SK-N-SH (cell line): ENCODE measurements at regions not wholly inside any gene's neighbourhood (a gene's known extent, or its start where the extent isn't known, plus 50 kb on each side); places are given as distances from the start of the nearest gene placed in this dataset.

ENCODE experiments used
- CTCF ChIA-PET: fragments of 300-600, 350-600 bp; formaldehyde crosslinking; extraction: SDS; loops from one replicate; lab custom pipeline; 2021; lab: Yijun Ruan, JAX
- POLR2A ChIA-PET: fragments of 350-600 bp; sonication (Branson Sonifier 250); formaldehyde crosslinking; extraction: SDS; loops from one replicate; lab custom pipeline; 2020; ENCODE audit warnings: antibody characterized with exemption, inconsistent platforms; lab: Yijun Ruan, JAX
- DNase-seq: peaks from one replicate; pipeline ENCODE4 v3.0.0; 2012
- H2AFZ ChIP-seq: fragments of 200-600 bp; sonication (generic); 2 replicates; pipeline ENCODE4 v1.8.1; 2016; ENCODE audit warnings: antibody characterized with exemption, mild to moderate bottlenecking, low read depth
- H3F3A ChIP-seq: fragments of 200-600 bp; sonication (generic); replicated peaks from 2 replicates; pipeline ENCODE3; 2016; ENCODE audit warnings: antibody characterized with exemption, mild to moderate bottlenecking; ENCODE audit not compliant: insufficient read depth
- H3K27ac ChIP-seq, 2 experiments: fragments of 200-500 bp in 1 of 2; fragments of 200-600 bp in 1 of 2; sonication (Bioruptor generic) in 1 of 2; sonication (generic), shearing (Covaris generic) in 1 of 2; 2 replicates each; pipeline versions ENCODE4 v1.5.1 to v1.6.1; 2014 to 2016; ENCODE audit warnings: low read depth in 2 of 2, inconsistent platforms in 1 of 2, low read length in 1 of 2, mild to moderate bottlenecking in 1 of 2, mixed read lengths in 1 of 2
- H3K27me3 ChIP-seq: fragments of 200-600 bp; sonication (generic), shearing (Covaris generic); 2 replicates; pipeline ENCODE4 v1.6.1; 2016; ENCODE audit warnings: mixed run types; ENCODE audit not compliant: insufficient read depth
- H3K36me3 ChIP-seq, 2 experiments: fragments of 200-500 bp in 1 of 2; fragments of 200-600 bp in 1 of 2; sonication (Bioruptor generic) in 1 of 2; sonication (generic) in 1 of 2; replicated peaks in 1 of 2; 2 replicates each; pipeline versions ENCODE3 to v1.5.1; 2014 to 2016; ENCODE audit warnings: low read length in 1 of 2, mild to moderate bottlenecking in 1 of 2; ENCODE audit not compliant: insufficient read depth in 2 of 2, control insufficient read depth in 1 of 2
- H3K4me1 ChIP-seq, 2 experiments: fragments of 200-500 bp in 1 of 2; fragments of 200-600 bp in 1 of 2; sonication (Bioruptor generic) in 1 of 2; sonication (generic), shearing (Covaris generic) in 1 of 2; 2 replicates each; pipeline versions ENCODE4 v1.5.1 to v1.6.1; 2014 to 2016; ENCODE audit warnings: low read depth in 1 of 2, low read length in 1 of 2, mixed run types in 1 of 2; ENCODE audit not compliant: insufficient read depth in 2 of 2, control insufficient read depth in 1 of 2
- H3K4me2 ChIP-seq: fragments of 200-600 bp; sonication (generic), shearing (Covaris generic); 2 replicates; pipeline ENCODE4 v1.6.1; 2017; ENCODE audit warnings: mixed run types
- H3K4me3 ChIP-seq, 2 experiments: fragments of 200-500 bp in 1 of 2; fragments of 200-600 bp in 1 of 2; sonication (Bioruptor generic) in 1 of 2; sonication (generic), shearing (Covaris generic) in 1 of 2; 2 replicates each; pipeline versions ENCODE4 v1.5.1 to v1.8.1; 2014 to 2016; ENCODE audit warnings: low read depth in 2 of 2, inconsistent platforms in 1 of 2, low read length in 1 of 2, mild to moderate bottlenecking in 1 of 2, mixed read lengths in 1 of 2, moderate library complexity in 1 of 2
- H3K79me2 ChIP-seq: fragments of 200-600 bp; sonication (generic); 2 replicates; pipeline ENCODE4 v1.8.1; 2017; ENCODE audit warnings: mild to moderate bottlenecking; ENCODE audit not compliant: insufficient read depth
- H3K9ac ChIP-seq: fragments of 200-600 bp; sonication (generic); 2 replicates; pipeline ENCODE4 v1.6.1; 2017; ENCODE audit warnings: mixed run types
- H3K9me2 ChIP-seq: fragments of 200-600 bp; sonication (generic); 2 replicates; pipeline ENCODE4 v1.6.1; 2017; ENCODE audit warnings: mixed run types
- H3K9me3 ChIP-seq: fragments of 200-600 bp; sonication (generic); 2 replicates; pipeline ENCODE4 v1.6.1; 2017; ENCODE audit warnings: mixed run types, mild to moderate bottlenecking, moderate library complexity
- H4K20me1 ChIP-seq: fragments of 200-600 bp; sonication (generic); 2 replicates; pipeline ENCODE4 v1.6.1; 2017; ENCODE audit warnings: mild to moderate bottlenecking, mixed run types; ENCODE audit not compliant: insufficient read depth
- ELF1 ChIP-seq: IDR thresholded peaks from 2 replicates; pipeline ENCODE4 v1.4.0; 2012
- EP300 ChIP-seq, 2 experiments: IDR thresholded peaks; 2 replicates each; pipeline versions ENCODE4 v1.4.0 to v1.6.1; 2012; ENCODE audit warnings: borderline replicate concordance in 1 of 2, low read depth in 1 of 2, low read length in 1 of 2
- FOXJ3 ChIP-seq: sonication (generic); formaldehyde crosslinking; IDR thresholded peaks from 2 replicates; pipeline ENCODE4 v1.5.1; 2020; ENCODE audit warnings: mild to moderate bottlenecking, missing genetic modification reagents
- FOXM1 ChIP-seq: IDR thresholded peaks from 2 replicates; pipeline ENCODE4 v1.4.0; 2012; ENCODE audit warnings: low read depth, mild to moderate bottlenecking
- MXI1 ChIP-seq: IDR thresholded peaks from 2 replicates; pipeline ENCODE4 v1.6.1; 2012; ENCODE audit warnings: mild to moderate bottlenecking, low read depth, low read length, improper control_type of control experiment
- POLR2AphosphoS5 ChIP-seq: IDR thresholded peaks from 2 replicates; pipeline ENCODE4 v1.6.1; 2012; ENCODE audit warnings: low read depth, low read length
- RAD21 ChIP-seq: IDR thresholded peaks from 2 replicates; pipeline ENCODE4 v1.6.1; 2012; ENCODE audit warnings: mild to moderate bottlenecking, low read length
- RFX5 ChIP-seq: IDR thresholded peaks from 2 replicates; pipeline ENCODE4 v1.6.1; 2012; ENCODE audit warnings: mild to moderate bottlenecking, improper control_type of control experiment, low read length
- SMC3 ChIP-seq: IDR thresholded peaks from 2 replicates; pipeline ENCODE4 v1.6.1; 2012; ENCODE audit warnings: low read depth, low read length, improper control_type of control experiment
- TAF1 ChIP-seq: IDR thresholded peaks from 2 replicates; pipeline ENCODE4 v1.6.1; 2012; ENCODE audit warnings: low read depth, mild to moderate bottlenecking, low read length, moderate library complexity, borderline replicate concordance
- TEAD4 ChIP-seq: IDR thresholded peaks from 2 replicates; pipeline ENCODE4 v1.4.0; 2012; ENCODE audit warnings: mild to moderate bottlenecking, borderline replicate concordance; ENCODE audit not compliant: insufficient read depth
- WGBS: methylation state at CpG from one replicate; pipeline ENCODE4 v1.1.6; 2017; ENCODE audit warnings: low lambda C conversion rate; 5-methylcytosine and 5-hydroxymethylcytosine counted together
- TF ChIP-seq, protein P1 (sequence below): IDR thresholded peaks from 2 replicates; pipeline ENCODE4 v1.4.0; 2012; ENCODE audit warnings: low read depth
- TF ChIP-seq, protein P2 (sequence below): IDR thresholded peaks from 2 replicates; pipeline ENCODE4 v1.4.0; 2012; ENCODE audit warnings: low read depth, borderline replicate concordance

DNA sequence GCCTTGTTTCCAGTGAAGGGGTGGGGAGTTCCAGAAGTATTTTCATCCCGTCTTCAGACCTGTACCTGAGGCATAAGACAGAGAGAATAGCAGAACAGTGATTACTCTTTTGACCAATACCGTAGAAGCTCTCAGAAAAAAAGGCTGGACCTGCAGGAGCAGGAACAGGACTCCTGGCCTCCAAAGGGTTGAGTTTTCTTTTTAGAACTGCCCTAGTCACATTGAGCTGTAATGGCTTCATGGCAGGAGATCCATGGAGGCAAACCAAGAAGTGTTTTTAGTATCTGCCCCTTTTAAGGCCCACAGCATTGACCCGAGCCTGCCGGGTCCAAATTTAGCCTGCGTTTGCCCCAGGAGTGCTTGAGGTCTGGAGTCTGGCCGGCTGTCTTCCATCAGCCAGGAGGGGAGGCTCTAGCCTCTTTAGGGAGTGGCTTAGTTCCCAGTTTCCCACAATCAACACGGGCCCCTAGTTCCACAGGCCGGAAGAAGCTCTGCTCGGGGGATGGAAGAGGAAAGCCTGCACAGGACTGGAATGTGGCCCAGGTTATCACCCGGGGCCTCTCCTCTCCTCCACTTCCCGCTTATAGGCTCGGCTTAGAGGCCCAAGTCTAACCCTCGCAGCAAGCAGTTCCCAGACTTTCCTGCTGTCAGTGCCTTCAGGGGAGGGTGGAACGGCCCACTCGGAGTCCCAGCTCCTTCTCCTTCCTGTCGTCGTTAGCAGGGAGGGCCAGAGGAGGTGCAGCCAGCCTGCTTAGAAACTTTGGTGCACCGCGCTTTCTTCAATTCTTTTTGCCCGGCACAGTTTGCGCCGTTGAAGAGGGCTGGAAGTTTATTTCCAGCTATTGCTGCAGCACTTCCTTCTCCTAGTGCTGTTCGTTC lies 80.7 kb downstream of the C9orf152 start:
- Histone ChIP-seq H3K9ac (no peak overlapping the region), H3K4me2 (no peak overlapping the region), H3K9me3 (no peaks in the 10 kb centered on the region), H4K20me1 (peaks cover 100% of the 10 kb centered on the region), H3K4me3 (no peak overlapping the region), H3K36me3 (no peaks in the 10 kb centered on the region), H3K4me1 (peaks cover 0 to 20% of the 10 kb centered on the region in 2 experiments; a peak in 1 of 4 replicates), H3K9me2 (no peaks in the 10 kb centered on the region), H2AFZ (no peak overlapping the region), H3K27me3 (no peaks in the 10 kb centered on the region), H3F3A (peaks cover 23% of the 10 kb centered on the region), H3K79me2 (peaks cover 98% of the 10 kb centered on the region), H3K27ac (no peak overlapping the region)
- ChIA-PET POLR2A (no interaction called here), CTCF (no interaction called here)
- WGBS: 93% methylated on average over 22 of the region's 23 CpGs
- TF ChIP-seq SMC3 (no peak), POLR2AphosphoS5 (no peak), MXI1 (no peak), EP300 (IDR thresholded peaks at IDR 0.05; ENCODE audit: borderline replicate concordance in 1 of 2, low read depth in 1 of 2, low read length in 1 of 2) (no peak), RAD21 (no peak), RFX5 (no peak), FOXJ3 (no peak), FOXM1 (no peak)
- TF ChIP-seq, protein P1, sequence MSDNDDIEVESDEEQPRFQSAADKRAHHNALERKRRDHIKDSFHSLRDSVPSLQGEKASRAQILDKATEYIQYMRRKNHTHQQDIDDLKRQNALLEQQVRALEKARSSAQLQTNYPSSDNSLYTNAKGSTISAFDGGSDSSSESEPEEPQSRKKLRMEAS: no peak
- DNase-seq: no peak

- H3K36me3 ChIP-seq: no peaks in the 10 kb centered on the region
- ChIA-PET CTCF (interaction anchor here (1.2 to 2.8 kb wide), 2 partner anchors 14 to 225 kb away, joined by 3 to 10 read pairs; no protein-coding TSS in a partner anchor), POLR2A (interaction anchor here (1.5 kb wide), 1 partner anchor 13 kb away, joined by 3 read pairs; no protein-coding TSS in a partner anchor)
- no peak overlapping the region for H3K9ac ChIP-seq
- peaks cover 98% of the 10 kb centered on the region for H3K79me2 ChIP-seq
- no peaks in the 10 kb centered on the region for H3K27me3 ChIP-seq
- DNase-seq: no peak
- H3K4me2 ChIP-seq: no peak overlapping the region
- no peaks in the 10 kb centered on the region for H3K9me3 ChIP-seq
- H4K20me1 ChIP-seq: peaks cover 100% of the 10 kb centered on the region
- no peak overlapping the region for H3K4me3 ChIP-seq
- no peaks in the 10 kb centered on the region for H3K9me2 ChIP-seq
- H3F3A ChIP-seq: peaks cover 31% of the 10 kb centered on the region
- 90% methylated on average over 7 of the region's 7 CpGs for WGBS
- H3K27ac ChIP-seq: no peak overlapping the region
- no peak overlapping the region for H2AFZ ChIP-seq
- TF ChIP-seq, protein P2, sequence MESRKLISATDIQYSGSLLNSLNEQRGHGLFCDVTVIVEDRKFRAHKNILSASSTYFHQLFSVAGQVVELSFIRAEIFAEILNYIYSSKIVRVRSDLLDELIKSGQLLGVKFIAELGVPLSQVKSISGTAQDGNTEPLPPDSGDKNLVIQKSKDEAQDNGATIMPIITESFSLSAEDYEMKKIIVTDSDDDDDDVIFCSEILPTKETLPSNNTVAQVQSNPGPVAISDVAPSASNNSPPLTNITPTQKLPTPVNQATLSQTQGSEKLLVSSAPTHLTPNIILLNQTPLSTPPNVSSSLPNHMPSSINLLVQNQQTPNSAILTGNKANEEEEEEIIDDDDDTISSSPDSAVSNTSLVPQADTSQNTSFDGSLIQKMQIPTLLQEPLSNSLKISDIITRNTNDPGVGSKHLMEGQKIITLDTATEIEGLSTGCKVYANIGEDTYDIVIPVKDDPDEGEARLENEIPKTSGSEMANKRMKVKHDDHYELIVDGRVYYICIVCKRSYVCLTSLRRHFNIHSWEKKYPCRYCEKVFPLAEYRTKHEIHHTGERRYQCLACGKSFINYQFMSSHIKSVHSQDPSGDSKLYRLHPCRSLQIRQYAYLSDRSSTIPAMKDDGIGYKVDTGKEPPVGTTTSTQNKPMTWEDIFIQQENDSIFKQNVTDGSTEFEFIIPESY: no peak
- no peak for TF ChIP-seq TAF1
- no peak for TF ChIP-seq ELF1
- no peak for TF ChIP-seq TEAD4
- no peak for TF ChIP-seq SMC3
- H3K4me1 ChIP-seq: peaks cover 0 to 17% of the 10 kb centered on the region in 2 experiments; a peak in 1 of 4 replicates
Observed at GRCh38 chr9:110128664-110129329, 79.2 kb downstream of the C9orf152 start.
